ENCODE measurements at regions not wholly inside any gene's neighbourhood (a gene's known extent, or its start where the extent isn't known, plus 50 kb on each side); places are given as distances from the start of the nearest gene placed in this dataset.

DNA sequence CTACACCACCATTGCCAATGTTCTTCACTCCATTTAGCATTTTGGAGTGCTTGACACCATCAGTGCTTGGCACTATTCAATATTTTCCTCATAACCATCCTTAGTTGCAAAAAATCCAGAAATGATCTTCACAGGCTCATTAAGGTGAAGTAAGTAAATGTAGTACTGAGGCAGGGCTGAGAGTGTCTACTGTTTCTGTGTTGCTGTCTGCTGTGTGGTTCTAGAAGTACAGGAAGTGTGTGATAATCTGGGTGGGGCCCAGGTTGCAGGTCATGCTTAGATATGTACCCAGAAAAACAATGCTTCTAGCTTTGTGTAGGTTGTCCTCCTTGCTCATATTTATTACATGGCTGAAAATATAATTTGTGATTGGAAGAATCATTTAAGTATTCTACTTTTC, 411.8 kb upstream of the CCDC179 start:
- TF ChIP-seq, protein P1, sequence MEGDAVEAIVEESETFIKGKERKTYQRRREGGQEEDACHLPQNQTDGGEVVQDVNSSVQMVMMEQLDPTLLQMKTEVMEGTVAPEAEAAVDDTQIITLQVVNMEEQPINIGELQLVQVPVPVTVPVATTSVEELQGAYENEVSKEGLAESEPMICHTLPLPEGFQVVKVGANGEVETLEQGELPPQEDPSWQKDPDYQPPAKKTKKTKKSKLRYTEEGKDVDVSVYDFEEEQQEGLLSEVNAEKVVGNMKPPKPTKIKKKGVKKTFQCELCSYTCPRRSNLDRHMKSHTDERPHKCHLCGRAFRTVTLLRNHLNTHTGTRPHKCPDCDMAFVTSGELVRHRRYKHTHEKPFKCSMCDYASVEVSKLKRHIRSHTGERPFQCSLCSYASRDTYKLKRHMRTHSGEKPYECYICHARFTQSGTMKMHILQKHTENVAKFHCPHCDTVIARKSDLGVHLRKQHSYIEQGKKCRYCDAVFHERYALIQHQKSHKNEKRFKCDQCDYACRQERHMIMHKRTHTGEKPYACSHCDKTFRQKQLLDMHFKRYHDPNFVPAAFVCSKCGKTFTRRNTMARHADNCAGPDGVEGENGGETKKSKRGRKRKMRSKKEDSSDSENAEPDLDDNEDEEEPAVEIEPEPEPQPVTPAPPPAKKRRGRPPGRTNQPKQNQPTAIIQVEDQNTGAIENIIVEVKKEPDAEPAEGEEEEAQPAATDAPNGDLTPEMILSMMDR (IDR thresholded peaks at IDR 0.05) = no peak
- Histone ChIP-seq H3K27ac (no peak overlapping the region), H3K36me3 (no peaks in the 10 kb centered on the region), H3K9me3 (no peaks in the 10 kb centered on the region), H3K4me1 (no peaks in the 10 kb centered on the region), H3K4me3 (no peak overlapping the region), H3K27me3 (no peaks in the 10 kb centered on the region)
- intact Hi-C loops (cut with DNase I; ENCODE audit: low total_unique reads) = no loop called here
- DNase-seq = no peak

DNA sequence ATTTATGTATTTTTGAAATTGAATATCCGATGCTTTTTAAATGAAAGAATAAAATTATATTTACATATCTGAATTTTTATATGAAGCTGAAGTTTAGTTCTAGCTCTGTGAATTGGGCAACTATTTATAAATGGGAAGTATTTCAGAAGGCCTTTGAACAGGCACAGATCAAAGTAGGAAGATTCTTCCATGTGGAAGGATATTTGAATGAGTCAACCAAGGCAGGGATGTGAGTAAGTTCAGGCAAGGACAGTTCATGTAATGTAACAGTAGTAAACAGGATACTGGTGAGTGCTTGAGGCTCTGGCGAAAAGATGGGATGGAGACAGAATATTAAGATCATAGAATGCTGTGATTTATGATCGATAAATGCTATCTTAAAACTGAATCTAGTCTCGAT, 417.8 kb upstream of the CCDC179 start:
- H3K27ac ChIP-seq = no peak overlapping the region
- no peaks in the 10 kb centered on the region for H3K27me3 ChIP-seq
- no peak for DNase-seq
- no peak overlapping the region for H3K4me3 ChIP-seq
- no peaks in the 10 kb centered on the region for H3K36me3 ChIP-seq
- H3K4me1 ChIP-seq = no peaks in the 10 kb centered on the region
- TF ChIP-seq, protein P1 (IDR thresholded peaks at IDR 0.05) = no peak
- no peaks in the 10 kb centered on the region for H3K9me3 ChIP-seq
- intact Hi-C loops (cut with DNase I; ENCODE audit: low total_unique reads) = no loop called here

DNA sequence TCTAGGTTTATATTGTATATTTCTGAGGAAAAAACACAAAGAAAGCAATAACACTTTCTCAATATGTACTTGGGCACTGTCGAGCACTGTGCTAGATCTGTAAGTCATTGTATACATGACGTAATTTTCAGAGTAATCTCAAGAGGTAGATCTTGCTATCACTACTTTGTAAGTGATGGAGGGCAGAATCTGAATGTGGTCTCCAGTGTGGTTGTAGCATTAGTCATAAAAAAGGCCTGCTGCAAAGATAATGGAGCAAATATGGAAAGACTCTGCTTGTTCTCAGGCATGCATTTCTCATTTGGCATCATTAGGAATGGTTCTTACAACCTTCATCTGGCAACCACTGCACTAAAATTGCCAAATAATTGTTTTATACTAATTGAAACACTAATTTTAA, 419.8 kb upstream of the CCDC179 start:
- Histone ChIP-seq H3K36me3 (no peaks in the 10 kb centered on the region), H3K27ac (no peak overlapping the region), H3K27me3 (no peaks in the 10 kb centered on the region), H3K9me3 (no peaks in the 10 kb centered on the region), H3K4me1 (peaks cover 0 to 5% (median 0%) of the 10 kb centered on the region in 4 donors), H3K4me3 (no peak overlapping the region)
- TF ChIP-seq, protein P1 (IDR thresholded peaks at IDR 0.05) = no peak
- DNase-seq = no peak
- intact Hi-C loops (cut with DNase I; ENCODE audit: low total_unique reads) = no loop called here

DNA sequence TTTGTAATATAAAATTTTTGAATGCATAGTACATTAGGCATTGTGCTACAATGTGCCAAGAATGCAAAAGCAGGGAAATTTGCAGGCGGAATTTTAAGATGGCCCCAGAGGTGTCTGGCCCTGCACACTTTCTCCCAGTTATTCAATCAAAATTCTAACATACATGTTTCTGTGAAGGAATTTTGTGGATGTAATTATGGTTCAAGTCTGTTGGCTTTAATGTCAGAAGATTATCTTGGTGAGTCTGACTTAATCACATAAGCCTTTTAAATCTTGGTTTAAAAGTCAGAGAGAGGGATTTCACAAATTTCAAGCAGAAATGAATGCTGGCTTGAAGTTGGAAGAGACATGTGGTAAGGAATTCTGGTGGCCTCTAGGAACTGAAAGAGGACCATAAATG, 423.4 kb upstream of the CCDC179 start:
- Histone ChIP-seq H3K27ac (no peak overlapping the region), H3K9me3 (no peaks in the 10 kb centered on the region), H3K36me3 (no peaks in the 10 kb centered on the region), H3K27me3 (no peaks in the 10 kb centered on the region), H3K4me1 (peaks cover 0 to 5% (median 0%) of the 10 kb centered on the region in 4 donors), H3K4me3 (no peak overlapping the region)
- no peak for DNase-seq
- intact Hi-C loops (cut with DNase I; ENCODE audit: low total_unique reads) = no loop called here
- TF ChIP-seq, protein P1 (IDR thresholded peaks at IDR 0.05) = no peak

DNA sequence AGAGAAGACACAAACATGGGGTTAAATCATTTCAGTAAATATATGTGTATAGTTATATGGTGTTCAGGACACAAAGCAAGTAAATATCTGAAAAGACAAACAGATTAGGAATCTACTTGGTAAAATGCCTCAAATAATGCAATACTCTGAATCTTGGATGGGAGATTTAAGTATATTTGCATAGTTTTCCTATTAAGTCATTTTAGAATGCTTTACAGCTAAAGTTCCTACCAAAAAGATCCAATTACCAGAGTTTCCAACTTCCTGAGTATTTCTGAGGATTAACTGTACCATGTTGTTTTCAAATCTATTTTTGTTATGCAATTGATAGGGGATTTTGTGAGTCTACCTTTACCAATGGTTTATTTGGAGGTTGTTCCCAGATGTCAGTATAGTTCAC, 424.4 kb upstream of the CCDC179 start:
- intact Hi-C loops (cut with DNase I; ENCODE audit: low total_unique reads) = no loop called here

More for the DNA sequence above, 424.4 kb upstream of the CCDC179 start:
- Histone ChIP-seq H3K27me3 (no peaks in the 10 kb centered on the region), H3K4me1 (peaks cover 0 to 5% (median 0%) of the 10 kb centered on the region in 4 donors), H3K27ac (no peak overlapping the region), H3K36me3 (no peaks in the 10 kb centered on the region), H3K4me3 (no peak overlapping the region), H3K9me3 (no peaks in the 10 kb centered on the region)
- TF ChIP-seq, protein P1 (IDR thresholded peaks at IDR 0.05) = no peak
- DNase-seq = no peak

Data from tibial artery (tissue), 4 donors.